Femur (tissue), 1 donor: ENCODE measurements at regions not wholly inside any gene's neighbourhood (a gene's known extent, or its start where the extent isn't known, plus 50 kb on each side); places are given as distances from the start of the nearest gene placed in this dataset.

Experiments
- DNase-seq: peaks from one replicate; pipeline ENCODE4 v3.0.0-alpha.2; 2017

DNA sequence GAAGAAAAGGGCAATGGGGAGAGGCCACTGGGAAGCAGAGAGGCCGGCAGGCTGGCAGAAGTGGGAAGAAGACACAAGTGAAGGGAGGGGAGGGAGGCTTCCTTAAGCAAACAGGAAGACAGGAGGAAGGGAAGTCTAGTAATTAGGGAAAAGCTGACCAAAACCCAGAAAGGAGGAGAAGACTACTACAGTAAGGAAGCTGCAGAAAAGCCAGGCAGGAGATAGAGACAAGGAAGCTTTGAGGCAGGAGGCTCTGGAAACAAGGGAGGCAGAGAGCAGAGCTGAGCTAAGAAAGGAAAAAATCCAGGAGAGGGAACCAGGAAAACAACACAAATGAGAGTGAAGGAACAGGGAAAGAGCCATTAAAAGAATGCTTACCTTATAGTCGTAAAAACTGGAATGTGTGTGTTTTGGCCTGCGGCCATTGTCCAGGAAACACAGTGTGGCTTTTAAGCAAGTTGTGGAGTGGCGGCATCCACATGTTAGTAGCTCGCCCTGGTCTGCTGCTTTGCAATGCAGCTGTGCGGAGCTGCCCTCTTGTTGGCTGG lies 317.1 kb upstream of the CLINT1 start:
- peak; percentile 65 for DNase-seq

DNA sequence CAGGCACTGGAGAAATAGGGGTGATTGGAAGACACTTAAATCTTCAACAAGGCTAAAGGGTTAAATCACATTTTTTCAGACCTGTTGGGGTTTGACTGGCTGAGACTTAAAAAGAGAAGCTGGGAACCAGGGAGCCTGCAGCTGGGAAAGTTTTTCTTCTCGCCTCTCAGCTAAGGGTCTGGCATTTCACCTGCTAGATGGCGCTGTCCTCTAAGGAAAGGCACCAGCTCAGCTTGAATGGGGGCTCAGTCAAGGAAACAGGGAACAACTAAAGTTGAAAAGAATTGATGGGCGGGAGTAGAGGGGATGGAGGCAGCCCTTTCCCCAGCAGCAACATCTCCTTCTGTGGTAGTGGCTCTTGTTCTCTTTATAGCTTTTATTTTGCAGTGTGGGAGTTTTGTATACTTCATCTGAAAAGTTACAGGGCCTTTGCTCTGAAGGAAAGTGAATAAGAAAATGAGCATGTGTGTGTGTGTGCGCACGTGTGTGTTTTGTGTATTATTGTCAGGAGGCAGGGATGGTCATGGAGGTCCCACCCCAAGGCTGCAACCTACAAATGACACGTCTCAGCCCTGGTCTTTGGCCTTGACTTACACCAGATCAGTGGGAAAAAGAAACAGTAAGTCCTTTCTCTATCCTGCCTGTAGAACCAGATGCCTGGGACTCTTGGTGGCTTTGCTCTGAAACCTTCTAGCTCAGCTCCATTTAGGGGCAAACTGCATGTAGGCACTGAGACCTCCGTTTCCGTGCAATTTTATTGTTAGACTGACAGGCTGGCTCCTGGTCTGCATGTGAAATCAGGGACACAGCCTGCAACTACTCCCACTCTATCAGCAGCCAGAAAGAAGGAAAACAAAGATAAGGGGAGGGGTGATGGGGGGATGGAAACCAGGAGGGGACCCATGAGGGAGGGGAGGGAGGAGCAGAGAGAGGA lies 316.2 kb upstream of the CLINT1 start:
- DNase-seq, result peak; percentile 91

DNA sequence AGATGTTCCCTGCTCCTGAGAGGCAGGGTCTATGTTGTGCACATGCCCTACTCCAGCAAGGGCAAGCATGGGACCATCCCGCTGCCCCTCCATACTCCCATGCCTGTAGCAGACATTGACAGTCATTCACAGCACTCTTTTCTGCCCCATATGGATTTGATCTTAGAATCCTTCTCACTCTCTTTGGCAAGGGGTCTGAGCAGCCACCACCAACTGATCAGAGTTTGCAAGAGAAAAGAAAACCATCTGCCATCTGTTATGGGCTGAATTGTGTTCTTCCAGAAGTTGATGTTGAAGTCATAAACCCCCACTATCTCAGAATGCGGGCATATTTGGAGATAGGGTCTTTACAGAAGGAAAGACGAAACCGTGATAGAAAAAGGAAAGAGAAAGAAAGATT lies 315.1 kb upstream of the CLINT1 start:
- no peak for DNase-seq

DNA sequence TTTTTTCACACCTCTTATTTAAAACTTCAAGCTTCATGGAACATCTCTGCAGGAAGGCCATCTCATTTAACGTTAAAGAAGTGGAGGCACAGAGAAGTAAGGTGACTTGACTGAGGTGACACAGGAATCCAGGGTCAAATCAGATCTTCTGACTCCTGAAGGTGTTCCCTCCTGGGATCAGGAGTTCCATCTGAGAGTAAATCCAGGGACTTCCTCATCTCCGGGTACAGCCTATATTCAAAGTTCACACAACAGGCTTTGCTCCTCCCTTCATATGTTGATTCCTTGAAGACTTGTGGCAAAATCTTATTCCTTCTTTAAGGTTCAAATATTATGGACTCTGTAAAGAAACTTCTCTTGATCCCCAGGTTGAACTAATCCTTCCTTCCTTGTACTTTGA lies 313.1 kb upstream of the CLINT1 start:
- DNase-seq, result no peak

- no peak for DNase-seq
Measured at GRCh38 chr5:158170534-158170933, 311.6 kb upstream of the CLINT1 start.

- no peak for DNase-seq
Measured at GRCh38 chr5:158170060-158170459, 311.1 kb upstream of the CLINT1 start.

GRCh38 chr5:158166424-158166823 lies 307.5 kb upstream of the CLINT1 start:
- DNase-seq, result no peak

DNA sequence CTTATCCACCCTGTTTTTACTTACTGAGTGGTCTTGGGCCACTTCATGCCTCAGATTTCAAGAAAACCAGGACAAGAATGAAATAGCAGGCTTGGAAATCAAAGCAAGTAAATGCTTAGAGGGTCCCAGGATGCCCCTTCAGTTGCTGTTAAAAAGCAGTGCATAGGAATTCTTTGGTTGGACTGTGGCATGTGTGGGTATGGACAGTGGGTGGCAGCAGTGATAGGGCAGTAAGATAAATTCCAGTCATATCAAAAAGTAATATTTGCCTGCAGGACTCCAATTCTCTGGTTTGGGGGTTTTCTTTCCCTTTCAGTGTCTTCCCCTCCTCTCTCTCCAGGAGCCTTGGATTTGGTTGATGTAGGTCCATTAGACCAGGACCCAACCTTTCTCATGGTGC lies 306.7 kb upstream of the CLINT1 start:
- no peak for DNase-seq

GRCh38 chr5:158164296-158165047 lies 305.5 kb upstream of the CLINT1 start:
- DNase-seq, result no peak

GRCh38 chr5:158163451-158164295 lies 304.7 kb upstream of the CLINT1 start:
- no peak for DNase-seq

DNA sequence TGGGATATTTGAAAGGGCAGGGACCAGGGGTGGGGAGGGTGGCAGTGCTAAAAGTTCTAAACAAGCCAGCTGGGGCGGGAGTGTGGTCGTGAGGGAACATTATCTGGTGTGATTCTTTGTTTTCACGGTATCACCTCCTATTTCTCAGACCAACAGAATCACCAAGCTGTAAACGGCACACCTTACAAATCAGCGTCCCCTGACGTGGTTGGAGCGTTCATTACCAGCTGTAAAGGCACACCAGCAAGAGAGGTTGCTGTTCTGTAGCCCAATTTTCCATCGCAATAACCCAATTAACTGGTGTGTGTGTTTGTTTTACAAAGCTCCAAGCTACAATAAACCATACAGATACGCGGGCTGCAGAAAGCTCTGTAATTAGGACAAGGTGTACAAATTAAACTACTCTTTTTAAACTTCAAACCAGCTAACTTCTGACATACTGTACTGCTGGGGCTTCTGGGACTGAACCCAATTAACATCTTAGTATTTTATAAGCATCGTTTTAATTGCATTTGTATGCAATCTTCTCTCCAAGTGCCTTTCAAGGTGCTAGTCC lies 303.6 kb upstream of the CLINT1 start:
- no peak for DNase-seq

DNA sequence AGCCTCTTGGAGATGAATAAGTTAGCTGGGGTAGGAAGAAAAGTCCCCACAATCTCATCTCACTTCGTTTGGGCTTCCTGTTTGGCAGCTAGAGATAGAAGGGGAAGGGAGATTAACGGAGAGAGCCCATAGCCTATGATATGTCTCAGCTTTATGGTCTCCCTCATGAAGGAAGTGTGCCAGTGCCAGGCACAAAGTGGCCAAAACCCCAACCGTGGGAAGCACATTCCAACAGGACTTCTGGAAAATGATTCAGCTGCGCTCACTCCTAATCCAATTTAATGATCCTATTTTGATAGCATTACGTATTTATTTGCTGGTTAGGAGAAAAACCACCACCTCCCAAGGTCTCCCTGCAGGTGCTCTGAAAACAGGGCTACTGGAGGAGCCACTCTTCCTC lies 303.1 kb upstream of the CLINT1 start:
- no peak for DNase-seq

DNA sequence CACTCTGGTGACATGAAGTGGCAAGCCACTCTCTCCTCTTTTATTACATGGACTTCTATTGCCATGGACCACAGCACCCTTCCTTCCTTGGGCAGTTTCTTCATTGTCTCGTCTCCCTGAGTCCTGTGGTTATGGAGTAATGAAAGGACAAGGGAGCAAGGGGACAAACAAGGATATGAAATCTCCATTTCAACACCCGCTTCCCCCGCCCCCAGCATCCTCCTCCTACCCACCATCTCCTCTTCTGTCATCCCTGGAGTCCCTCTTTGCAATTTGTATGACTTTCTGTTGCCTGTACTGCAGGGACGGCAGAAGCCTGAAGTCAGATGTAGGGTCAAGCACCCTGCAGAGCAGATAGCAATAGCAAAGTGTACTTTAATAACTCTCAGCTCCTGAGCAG lies 300.7 kb upstream of the CLINT1 start:
- DNase-seq, result no peak

- DNase-seq, result no peak
Measured at GRCh38 chr5:158155811-158156505, 297.0 kb upstream of the CLINT1 start.

- no peak for DNase-seq
Measured at GRCh38 chr5:158155067-158155466, 296.1 kb upstream of the CLINT1 start.

DNA sequence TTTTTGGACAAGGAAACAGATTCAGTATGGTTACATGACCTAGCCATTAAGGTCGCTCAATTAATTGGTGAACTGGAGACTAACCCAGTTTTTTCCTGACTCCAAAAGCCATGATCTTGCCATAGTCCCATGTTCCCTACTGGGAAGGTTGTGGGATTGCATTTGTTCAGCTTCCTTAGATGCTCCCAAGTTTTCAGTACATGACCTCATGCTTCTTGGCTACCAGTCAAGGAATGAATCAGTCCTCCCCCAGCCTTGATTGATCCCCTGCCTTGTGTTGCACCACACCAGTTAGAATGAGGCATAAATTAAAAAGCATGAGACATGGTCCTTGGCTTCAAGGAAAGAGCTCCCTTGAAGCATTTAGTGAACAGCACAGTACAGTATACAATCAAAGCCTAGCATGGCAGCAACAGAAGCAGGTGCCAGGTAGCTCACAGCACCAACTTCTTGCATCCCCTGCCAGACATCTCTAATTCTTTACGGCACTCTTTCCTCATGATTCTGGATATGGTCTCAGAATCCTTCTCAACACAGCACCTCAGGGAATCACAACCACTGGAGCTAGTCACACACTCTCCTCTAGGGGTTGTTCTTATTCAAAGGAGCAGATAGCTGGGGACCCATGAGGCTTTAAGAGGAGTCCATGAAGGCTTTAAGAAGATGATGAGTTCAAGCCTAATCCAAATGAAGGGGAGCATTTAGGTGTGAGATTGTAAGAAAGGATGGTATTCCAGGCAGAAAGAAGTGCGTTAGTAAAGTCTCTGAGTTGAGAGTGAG lies 295.5 kb upstream of the CLINT1 start:
- DNase-seq, result peak; percentile 43

DNA sequence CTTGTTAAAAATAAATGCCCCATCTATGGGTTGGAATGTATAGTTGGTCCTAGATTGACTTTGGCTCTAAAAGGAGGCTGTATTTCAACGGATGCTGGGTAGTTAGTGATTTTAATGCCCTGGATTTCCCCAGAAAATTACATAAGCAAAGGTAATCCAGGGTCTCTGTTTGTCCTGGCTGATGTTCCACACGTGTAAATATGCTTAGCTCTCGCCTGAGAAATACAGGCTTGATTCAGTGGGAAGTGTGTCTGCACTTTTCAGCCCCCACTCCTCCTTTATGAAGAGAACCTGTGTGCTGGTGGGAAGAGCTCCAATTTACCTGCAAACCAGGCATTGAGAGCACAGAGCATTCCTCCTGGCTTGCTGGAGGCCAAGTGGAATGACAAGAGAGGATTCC lies 294.6 kb upstream of the CLINT1 start:
- DNase-seq, result peak; percentile 40

DNA sequence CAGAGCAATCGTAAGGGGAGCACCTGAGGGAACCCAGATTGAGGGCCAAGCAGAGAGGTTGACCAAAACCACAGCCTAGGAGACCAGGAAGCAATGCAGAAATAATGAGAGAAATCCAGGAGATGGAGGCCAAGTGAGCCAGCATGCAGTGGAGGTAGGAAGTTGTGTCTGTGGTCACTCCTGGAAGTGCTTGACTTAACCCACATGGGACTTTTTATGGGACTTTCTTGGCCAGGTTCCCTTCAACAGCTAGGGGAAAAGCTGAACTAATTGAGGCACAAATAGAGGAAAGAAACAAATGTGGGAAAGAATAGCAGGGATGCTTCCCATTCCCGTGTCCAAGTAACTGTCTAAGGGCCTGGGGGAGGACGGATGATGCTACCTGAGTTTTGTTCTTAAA lies 293.2 kb upstream of the CLINT1 start:
- DNase-seq, result no peak

DNA sequence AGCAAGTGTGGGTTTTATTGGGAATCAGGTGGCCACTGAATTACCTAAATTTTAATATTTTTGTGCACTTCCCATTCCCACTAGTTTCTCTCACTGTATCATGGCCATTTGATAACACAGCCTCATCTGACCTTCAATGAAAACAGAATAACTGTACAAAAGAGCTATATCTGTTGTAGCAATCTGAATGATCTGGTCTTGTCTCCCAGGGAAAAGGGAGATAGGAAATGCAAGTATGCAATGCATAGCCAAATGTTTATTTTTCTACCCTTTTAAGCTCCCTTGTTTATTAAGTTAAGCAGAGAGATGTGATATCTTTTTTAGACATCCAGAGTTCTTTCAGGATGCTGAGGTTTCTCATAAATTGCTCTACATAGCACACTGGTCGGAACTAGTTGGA lies 288.3 kb upstream of the CLINT1 start:
- DNase-seq, result no peak

- no peak for DNase-seq
Measured at GRCh38 chr5:158145827-158146226, 286.9 kb upstream of the CLINT1 start.

GRCh38 chr5:158143081-158143480 lies 284.1 kb upstream of the CLINT1 start:
- DNase-seq, result no peak
